GM18868 (cell line): ENCODE measurements at regions not wholly inside any gene's neighbourhood (a gene's known extent, or its start where the extent isn't known, plus 50 kb on each side); places are given as distances from the start of the nearest gene placed in this dataset.

Experiments
- ATAC-seq: cut with Tn5 transposase; IDR thresholded peaks from one replicate; pipeline ENCODE4 v1.9.1; 2021; ENCODE audit warnings: mild to moderate bottlenecking, moderate library complexity; ENCODE audit not compliant: unreplicated experiment

GRCh38 chr16:49216593-49216992 lies 65.0 kb downstream of the CBLN1 start:
- no peak for ATAC-seq

GRCh38 chr16:49213594-49213993 lies 68.0 kb downstream of the CBLN1 start:
- ATAC-seq = no peak

GRCh38 chr16:49204191-49204590 lies 77.4 kb downstream of the CBLN1 start:
- no peak for ATAC-seq

GRCh38 chr16:49203361-49203760 lies 78.3 kb downstream of the CBLN1 start:
- ATAC-seq = no peak

GRCh38 chr16:49201118-49201517 lies 80.5 kb downstream of the CBLN1 start:
- no peak for ATAC-seq

GRCh38 chr16:49200223-49200820 lies 81.3 kb downstream of the CBLN1 start:
- no peak for ATAC-seq

- ATAC-seq = no peak
Observed at GRCh38 chr16:49195237-49195548, 86.4 kb downstream of the CBLN1 start.

GRCh38 chr16:49194537-49195236 lies 87.0 kb downstream of the CBLN1 start:
- no peak for ATAC-seq

GRCh38 chr16:49193596-49193995 lies 88.0 kb downstream of the CBLN1 start:
- no peak for ATAC-seq

GRCh38 chr16:49189286-49189685 lies 92.4 kb downstream of the CBLN1 start:
- ATAC-seq = no peak

- no peak for ATAC-seq
Observed at GRCh38 chr16:49183911-49184310, 97.7 kb downstream of the CBLN1 start.

- no peak for ATAC-seq
Observed at GRCh38 chr16:49181791-49182518, 99.7 kb downstream of the CBLN1 start.

GRCh38 chr16:49179714-49180330 lies 101.8 kb downstream of the CBLN1 start:
- no peak for ATAC-seq

- no peak for ATAC-seq
Observed at GRCh38 chr16:49168126-49168525, 113.5 kb downstream of the CBLN1 start.

GRCh38 chr16:49165025-49165424 lies 116.6 kb downstream of the CBLN1 start:
- no peak for ATAC-seq

- ATAC-seq = no peak
Observed at GRCh38 chr16:49161191-49161590, 120.4 kb downstream of the CBLN1 start.

- ATAC-seq = no peak
Observed at GRCh38 chr16:49158029-49158642, 123.5 kb downstream of the CBLN1 start.

- ATAC-seq = no peak
Observed at GRCh38 chr16:49150341-49150740, 131.3 kb downstream of the CBLN1 start.

GRCh38 chr16:49148410-49148809 lies 133.2 kb downstream of the CBLN1 start:
- ATAC-seq = no peak

- no peak for ATAC-seq
Observed at GRCh38 chr16:49140618-49141017, 141.0 kb downstream of the CBLN1 start.

GRCh38 chr16:49130397-49130796 lies 151.2 kb downstream of the CBLN1 start:
- no peak for ATAC-seq
